Liver (tissue), 3 donors: ENCODE measurements at regions not wholly inside any gene's neighbourhood (a gene's known extent, or its start where the extent isn't known, plus 50 kb on each side); places are given as distances from the start of the nearest gene placed in this dataset.
"Not testable (repeated sequence)": the region's sequence is repeated elsewhere in the genome, so short reads cannot be mapped to it uniquely, and the experiment has no call there.

ENCODE experiments used
- CTCF ChIP-seq: fragments of 150-350 bp; IDR thresholded peaks from 2 replicates; pipeline ENCODE4 v1.5.1; 2017; ENCODE audit warnings: improper control_type of control experiment, low read depth, low read length; ENCODE audit not compliant: missing input control
- MAX ChIP-seq: IDR thresholded peaks from 2 replicates; pipeline ENCODE4 v1.6.1; 2016; ENCODE audit warnings: antibody characterized with exemption
- RAD21 ChIP-seq, 2 donors: IDR thresholded peaks; 2 replicates each; pipeline ENCODE4 v1.6.1; 2016; ENCODE audit warnings: antibody characterized with exemption in 2 of 2, mild to moderate bottlenecking in 2 of 2
- donor health status: healthy.
- donor health status: healthy.

GRCh38 chr4:138435733-138436132, 193.6 kb upstream of the SLC7A11 start:
- not testable (repeated sequence) for TF ChIP-seq RAD21 (IDR thresholded peaks at IDR 0.05); CTCF; MAX
